ENCODE measurements at regions not wholly inside any gene's neighbourhood (a gene's known extent, or its start where the extent isn't known, plus 50 kb on each side); places are given as distances from the start of the nearest gene placed in this dataset.
"Not testable (repeated sequence)": the region's sequence is repeated elsewhere in the genome, so short reads cannot be mapped to it uniquely, and the experiment has no call there.

DNA sequence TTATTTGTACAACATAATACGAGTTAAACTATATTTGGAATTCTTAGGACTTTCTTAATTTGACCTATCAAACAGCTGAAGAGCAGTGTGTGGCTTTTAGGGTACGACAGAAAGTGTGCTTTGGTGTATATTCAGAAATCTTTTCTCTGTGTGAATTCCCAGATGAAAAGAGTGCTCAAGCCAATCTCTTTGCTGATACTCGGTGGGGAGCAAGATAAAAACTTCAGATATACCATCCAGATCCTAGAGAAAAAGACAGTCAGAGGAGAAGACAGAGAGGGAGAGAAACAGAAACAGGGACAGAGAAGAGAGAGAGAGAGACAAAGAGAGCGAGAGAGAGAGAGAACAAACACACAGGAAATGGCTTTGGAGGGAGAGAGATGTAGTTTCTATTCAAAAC is 658.3 kb upstream of the CPEB2 start:
- no peak overlapping the region for H3K4me3 ChIP-seq (ENCODE audit: low read length)
- TF ChIP-seq ZNF274 (IDR thresholded peaks at IDR 0.05; ENCODE audit: low read depth, low read length), result no peak

DNA sequence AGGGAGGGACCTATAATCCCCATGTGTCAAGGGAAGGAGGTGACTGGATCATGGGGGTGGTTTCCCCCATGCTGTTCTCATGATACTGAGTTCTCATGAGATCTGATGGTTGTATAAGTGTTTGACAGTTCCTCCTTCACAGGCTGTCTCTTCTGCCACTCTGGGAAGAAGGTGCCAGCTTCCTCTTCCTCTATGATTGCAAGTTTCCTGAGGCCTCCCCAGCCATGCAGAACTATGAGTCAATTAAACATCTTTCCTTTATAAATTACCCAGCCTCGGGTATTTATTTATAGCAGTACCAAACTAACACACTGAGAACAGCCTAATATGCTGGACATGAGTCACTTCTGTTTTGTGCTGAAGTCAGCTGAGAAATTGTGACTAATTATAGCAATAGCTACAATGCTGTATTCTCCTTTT is 656.9 kb upstream of the CPEB2 start:
- no peak for TF ChIP-seq ZNF274 (IDR thresholded peaks at IDR 0.05; ENCODE audit: low read depth, low read length)
- H3K4me3 ChIP-seq (ENCODE audit: low read length), result no peak overlapping the region

DNA sequence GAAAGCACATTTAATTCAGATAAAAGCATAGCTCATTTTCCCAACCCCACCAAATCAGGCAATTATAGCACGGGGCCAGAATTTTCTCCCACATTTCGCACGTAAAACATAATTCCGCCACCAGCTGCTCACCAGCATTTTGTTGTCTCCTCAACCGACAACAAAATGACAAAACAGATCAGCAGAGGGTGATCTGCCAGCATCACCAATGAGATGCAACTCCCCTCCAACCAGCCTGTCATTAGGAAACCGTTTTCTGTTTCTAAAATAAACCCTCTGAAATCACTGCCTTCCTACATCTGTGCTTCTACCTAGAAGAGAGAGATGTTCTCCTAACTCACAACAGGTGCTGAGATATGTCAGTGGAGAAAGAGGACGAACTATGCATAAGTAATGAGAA is 654.8 kb upstream of the CPEB2 start:
- no peak overlapping the region for H3K4me3 ChIP-seq (ENCODE audit: low read length)
- no peak for TF ChIP-seq ZNF274 (IDR thresholded peaks at IDR 0.05; ENCODE audit: low read depth, low read length)

DNA sequence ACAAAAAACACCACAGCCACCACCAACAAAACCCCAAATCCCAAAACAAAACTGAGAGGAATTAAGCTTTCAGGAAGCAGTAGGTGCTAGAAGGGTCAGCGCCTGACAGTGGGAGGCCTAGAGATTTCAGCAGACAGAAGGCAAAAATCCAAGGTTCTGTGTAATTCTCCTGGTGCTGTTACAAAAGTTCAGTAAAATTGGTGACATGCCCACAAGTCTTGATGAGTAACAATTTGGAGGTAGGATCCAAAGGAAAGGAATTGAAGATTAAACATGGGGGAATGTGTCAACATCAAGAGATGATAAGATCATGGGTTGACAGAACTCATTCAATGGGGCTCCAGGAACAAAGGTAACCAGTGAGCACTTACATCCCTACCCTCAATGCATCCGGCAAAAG is 653.8 kb upstream of the CPEB2 start:
- no peak for TF ChIP-seq ZNF274 (IDR thresholded peaks at IDR 0.05; ENCODE audit: low read depth, low read length)
- H3K4me3 ChIP-seq (ENCODE audit: low read length), result no peak overlapping the region

DNA sequence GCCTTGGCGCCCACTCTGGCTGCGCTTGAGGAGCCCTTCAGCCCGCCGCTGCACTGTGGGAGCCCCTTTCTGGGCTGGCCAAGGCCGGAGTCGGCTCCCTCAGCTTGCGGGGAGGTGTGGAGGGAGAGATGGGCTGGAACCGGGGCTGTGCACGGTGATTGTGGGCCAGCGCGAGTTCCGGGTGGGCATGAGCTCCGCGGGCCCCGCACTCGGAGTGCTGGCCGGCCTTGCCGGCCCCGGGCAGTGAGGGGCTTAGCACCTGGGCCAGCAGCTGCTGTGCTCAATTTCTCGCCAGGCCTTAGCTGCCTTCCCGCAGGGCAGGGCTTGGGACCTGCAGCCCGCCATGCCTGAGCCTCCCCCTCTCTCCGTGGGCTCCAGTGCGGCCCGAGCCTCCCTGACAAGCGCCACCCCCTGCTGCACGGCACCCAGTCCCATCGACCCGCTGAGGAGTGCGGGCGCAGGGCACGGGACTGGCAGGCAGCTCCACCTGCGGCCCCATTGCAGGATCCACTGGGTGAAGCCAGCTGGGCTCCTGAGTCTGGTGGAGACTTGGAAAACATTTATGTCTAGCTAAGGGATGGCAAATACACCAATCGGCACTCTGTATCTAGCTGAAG is 643.6 kb upstream of the CPEB2 start:
- H3K4me3 ChIP-seq (ENCODE audit: low read length), result not testable (repeated sequence)

DNA sequence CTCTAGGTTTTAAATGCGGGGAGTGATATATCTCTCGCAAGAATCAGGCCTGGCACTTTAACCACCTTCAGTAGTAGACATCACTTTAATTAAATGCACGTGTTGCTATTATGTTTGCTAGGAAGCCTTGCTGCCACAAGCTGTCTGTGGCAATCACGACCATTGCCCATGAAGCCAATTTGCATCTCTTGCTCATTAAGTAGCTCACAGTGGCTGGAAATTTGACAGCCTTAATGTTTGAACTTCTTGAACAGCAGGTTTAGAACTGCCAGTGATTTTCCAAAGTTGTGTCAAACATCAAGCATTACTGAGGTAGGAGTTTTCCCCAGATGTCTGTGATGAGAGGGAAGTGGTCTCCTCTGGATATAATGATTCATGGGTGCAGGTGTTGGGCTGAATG is 642.3 kb upstream of the CPEB2 start:
- no peak for TF ChIP-seq ZNF274 (IDR thresholded peaks at IDR 0.05; ENCODE audit: low read depth, low read length)
- no peak overlapping the region for H3K4me3 ChIP-seq (ENCODE audit: low read length)

DNA sequence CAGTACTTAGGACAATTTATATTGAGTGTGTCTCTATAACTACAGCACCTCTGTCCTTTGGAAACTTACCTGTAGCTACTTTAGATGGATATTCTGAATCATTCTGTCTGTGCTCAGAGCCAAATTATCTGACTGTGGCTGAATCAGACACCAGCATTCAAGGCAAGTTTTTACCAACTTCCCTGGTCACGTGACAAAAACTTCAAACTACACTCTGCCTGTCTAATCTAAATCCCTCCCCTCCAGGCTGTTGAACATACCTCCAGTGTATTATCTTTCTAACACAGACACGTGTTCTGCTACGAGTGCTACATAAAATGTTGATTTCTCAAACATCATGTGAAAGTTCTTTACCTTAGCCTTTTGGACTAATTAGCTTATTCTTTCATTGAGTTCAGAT is 641.2 kb upstream of the CPEB2 start:
- no peak for TF ChIP-seq ZNF274 (IDR thresholded peaks at IDR 0.05; ENCODE audit: low read depth, low read length)
- H3K4me3 ChIP-seq (ENCODE audit: low read length), result no peak overlapping the region

DNA sequence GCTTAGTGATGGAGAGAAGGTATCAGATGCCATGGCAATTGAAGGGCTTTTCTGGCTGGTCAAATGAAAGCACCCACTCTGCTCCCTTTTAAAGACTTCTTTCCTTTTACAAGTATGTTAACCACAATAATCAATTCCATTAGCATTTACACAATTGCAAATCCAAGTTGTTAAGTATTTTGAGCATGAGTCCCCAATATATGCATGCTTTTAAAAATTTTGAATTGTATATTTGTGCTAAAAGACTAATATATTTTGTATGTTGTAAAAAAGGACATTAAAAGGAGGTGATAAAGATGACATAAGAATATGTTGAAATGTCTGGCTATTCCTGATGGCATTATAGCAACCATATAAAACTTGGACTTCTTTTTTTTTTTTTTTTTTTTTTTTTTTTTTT is 639.9 kb upstream of the CPEB2 start:
- no peak overlapping the region for H3K4me3 ChIP-seq (ENCODE audit: low read length)
- no peak for TF ChIP-seq ZNF274 (IDR thresholded peaks at IDR 0.05; ENCODE audit: low read depth, low read length)

DNA sequence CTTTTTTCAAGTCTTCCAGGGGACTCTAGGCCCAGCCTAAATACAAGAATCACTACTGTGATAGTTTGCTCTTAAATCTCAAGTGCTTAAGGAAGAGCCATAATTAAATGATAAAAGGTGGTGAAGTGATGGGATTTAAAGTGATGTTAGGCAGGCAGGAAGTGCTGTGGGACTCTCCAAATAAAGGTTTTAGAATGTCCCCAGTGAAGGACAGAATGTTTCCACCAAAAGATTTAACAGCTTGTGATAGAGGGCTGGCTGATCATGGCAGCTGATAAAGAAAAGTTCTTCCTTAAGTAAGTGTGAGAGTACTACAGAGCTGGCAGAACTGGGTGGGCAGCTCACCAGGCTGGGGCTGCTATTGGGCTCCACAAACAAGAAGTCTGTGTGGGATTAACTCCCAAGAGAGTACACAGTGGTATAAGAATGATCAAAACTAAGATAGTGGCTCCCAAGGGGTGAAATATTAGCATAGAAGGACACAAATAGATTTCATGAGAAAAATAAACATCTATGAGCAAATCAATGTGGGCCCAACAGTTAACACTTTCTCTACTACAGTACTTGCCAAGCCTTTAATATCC is 637.2 kb upstream of the CPEB2 start:
- TF ChIP-seq ZNF274 (IDR thresholded peaks at IDR 0.05; ENCODE audit: low read depth, low read length), result no peak
- no peak overlapping the region for H3K4me3 ChIP-seq (ENCODE audit: low read length)

DNA sequence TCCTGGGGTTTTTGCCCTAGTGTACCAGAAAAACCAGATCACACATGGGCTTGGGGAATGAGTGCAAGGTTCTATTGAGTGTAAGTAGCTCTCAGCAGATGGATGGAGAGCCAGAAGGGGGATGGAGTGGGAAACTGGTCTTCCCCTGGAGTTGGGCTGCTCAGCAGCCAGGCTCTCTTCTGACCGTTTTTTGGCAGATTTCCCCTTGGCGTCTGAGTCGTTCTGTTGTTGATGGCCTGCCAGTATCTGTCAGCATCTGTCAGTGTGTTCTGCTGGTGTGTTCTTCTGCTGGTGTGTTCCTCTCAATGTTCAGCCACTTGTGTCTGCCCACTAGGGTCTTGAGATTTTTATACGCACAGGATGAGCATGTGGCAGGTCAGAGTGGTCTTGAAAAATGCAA is 633.9 kb upstream of the CPEB2 start:
- TF ChIP-seq ZNF274 (IDR thresholded peaks at IDR 0.05; ENCODE audit: low read depth, low read length), result no peak
- H3K4me3 ChIP-seq (ENCODE audit: low read length), result no peak overlapping the region

DNA sequence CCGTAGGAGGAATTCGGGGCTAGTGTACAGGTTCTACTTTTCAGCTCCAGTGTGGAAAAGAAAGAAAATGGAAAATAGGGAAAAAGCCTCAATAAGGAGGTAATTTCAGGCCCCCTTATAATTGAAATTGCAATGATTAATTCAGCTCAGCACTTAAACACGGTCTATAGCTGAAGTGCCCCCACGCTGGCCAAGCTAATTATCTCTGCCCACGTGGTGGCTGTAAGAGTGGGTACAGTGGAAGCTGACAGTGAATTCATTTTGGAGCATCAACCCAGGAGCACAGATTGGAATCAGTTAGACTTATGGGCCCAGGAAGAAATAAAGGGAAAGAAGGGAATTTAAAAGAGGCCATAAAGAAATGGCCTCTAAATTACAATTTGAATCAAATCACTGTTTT is 631.1 kb upstream of the CPEB2 start:
- no peak for TF ChIP-seq ZNF274 (IDR thresholded peaks at IDR 0.05; ENCODE audit: low read depth, low read length)
- no peak overlapping the region for H3K4me3 ChIP-seq (ENCODE audit: low read length)

DNA sequence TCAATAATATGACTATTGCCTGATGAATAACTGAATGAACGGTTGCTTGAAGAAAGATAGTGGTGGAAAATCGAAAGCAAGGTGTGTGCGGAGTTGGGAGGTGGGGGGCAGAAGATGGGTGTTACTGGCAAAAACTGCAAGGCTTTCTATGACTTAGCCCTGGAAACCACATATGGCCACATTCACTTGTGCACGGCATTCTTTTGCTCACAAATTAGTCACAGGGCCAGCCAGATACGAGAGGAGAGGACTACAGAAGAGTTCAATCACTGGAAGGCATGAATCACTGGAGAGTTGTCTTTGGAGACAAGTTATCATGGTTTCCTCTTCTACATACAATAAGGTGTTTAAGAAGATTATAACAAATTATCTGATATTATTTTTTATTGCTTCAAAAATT is 626.5 kb upstream of the CPEB2 start:
- no peak for TF ChIP-seq ZNF274 (IDR thresholded peaks at IDR 0.05; ENCODE audit: low read depth, low read length)
- no peak overlapping the region for H3K4me3 ChIP-seq (ENCODE audit: low read length)

DNA sequence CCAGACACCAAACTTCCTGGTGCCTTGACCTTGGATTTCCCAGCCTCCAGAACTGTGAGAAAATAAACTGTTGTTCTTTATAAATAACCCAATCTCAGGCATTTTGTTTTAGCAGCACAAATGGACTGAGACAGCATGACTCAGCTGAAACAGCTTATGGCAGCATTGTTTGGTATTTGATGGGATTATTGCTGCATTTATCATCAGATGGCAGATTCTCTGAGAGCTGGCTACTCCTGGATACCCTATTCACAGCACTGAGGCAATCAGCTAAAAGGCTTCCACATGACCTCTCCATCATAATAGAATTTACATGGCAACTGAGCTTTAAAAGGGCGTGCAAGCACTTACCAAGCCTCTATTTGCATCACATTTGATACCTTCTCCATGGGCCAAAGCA is 623.1 kb upstream of the CPEB2 start:
- H3K4me3 ChIP-seq (ENCODE audit: low read length), result no peak overlapping the region
- no peak for TF ChIP-seq ZNF274 (IDR thresholded peaks at IDR 0.05; ENCODE audit: low read depth, low read length)

DNA sequence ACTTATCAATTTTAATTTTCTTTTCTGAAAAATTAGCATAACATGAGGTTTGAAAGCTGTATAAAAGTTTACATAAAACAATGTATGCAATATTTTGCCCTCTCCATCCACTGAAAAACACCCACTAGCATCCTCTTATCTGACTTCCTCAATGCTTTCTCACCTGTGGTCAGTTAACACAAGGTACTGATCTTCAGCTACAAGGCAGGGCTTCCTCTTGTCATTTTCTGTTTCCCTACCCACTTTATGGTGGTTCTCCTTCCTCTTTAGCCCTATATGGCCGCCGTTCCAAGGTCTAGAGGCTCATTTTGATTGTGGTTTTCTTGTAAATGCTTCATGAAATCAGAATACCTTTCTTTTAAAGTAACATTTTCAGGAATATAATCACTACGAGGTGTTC is 618.6 kb upstream of the CPEB2 start:
- no peak overlapping the region for H3K4me3 ChIP-seq (ENCODE audit: low read length)
- no peak for TF ChIP-seq ZNF274 (IDR thresholded peaks at IDR 0.05; ENCODE audit: low read depth, low read length)

DNA sequence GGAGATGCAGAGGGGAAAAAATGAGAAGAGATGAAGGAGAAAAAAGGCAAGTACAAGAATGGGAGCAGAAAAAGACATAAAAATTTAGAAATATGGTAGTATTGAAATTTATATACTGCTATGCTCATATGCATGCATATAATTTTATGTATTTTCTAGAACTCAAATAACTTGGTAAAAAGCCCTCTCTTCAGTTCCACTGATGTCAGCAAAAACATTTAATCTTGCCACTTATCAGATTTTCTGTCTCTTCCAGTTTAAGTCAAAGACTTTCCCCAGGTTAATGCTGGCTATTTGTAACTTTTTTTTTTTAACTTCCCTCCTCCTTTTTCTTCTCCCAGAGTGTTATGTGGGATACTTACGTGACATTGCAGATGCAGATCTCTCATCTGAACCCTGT is 617.5 kb upstream of the CPEB2 start:
- no peak for TF ChIP-seq ZNF274 (IDR thresholded peaks at IDR 0.05; ENCODE audit: low read depth, low read length)

DNA sequence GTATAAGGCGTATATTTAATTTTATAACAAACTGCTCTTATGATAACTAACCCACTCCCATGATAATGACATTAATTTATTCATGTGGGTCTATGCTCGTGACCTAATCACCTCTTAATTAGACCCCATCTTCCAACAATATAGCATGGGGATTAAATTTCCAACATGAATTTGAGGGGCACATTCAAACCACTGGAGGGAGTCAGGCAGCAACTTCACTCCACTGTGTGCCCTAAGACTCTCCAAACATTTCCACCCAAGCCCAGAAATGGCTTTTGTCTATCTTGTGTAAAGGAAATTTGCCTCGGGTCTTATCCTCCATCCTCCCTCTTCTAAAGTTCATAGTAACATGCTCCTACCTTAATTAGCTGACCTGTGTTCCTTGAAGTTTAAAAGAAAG is 616.1 kb upstream of the CPEB2 start:
- no peak overlapping the region for H3K4me3 ChIP-seq (ENCODE audit: low read length)
- TF ChIP-seq ZNF274 (IDR thresholded peaks at IDR 0.05; ENCODE audit: low read depth, low read length), result no peak

More for the DNA sequence above, 617.5 kb upstream of the CPEB2 start:
- no peak overlapping the region for H3K4me3 ChIP-seq (ENCODE audit: low read length)

Data from GM08714 (cell line).